ENCODE measurements at regions not wholly inside any gene's neighbourhood (a gene's known extent, or its start where the extent isn't known, plus 50 kb on each side); places are given as distances from the start of the nearest gene placed in this dataset.

- TF ChIP-seq CTCF (IDR thresholded peaks at IDR 0.05) = no peak
- TF ChIP-seq POLR2AphosphoS5 (IDR thresholded peaks at IDR 0.05) = no peak
- TF ChIP-seq EP300 (IDR thresholded peaks at IDR 0.05) = no peak
- TF ChIP-seq POLR2A (IDR thresholded peaks at IDR 0.05; ENCODE audit: low read depth) = no peak
These were observed 321.6 kb downstream of the BCL11B start for GRCh38 chr14:98950353-98950895.
